GM19463 (cell line): ENCODE measurements at regions not wholly inside any gene's neighbourhood (a gene's known extent, or its start where the extent isn't known, plus 50 kb on each side); places are given as distances from the start of the nearest gene placed in this dataset.
A peak's percentile ranks its signal among the peaks of the same experiment; 100 is the strongest.
"Not testable (repeated sequence)": the region's sequence is repeated elsewhere in the genome, so short reads cannot be mapped to it uniquely, and the experiment has no call there.

Source experiments
- ATAC-seq: cut with Tn5 transposase; IDR thresholded peaks from one replicate; pipeline ENCODE4 v1.9.1; 2021; ENCODE audit warnings: mild to moderate bottlenecking, moderate library complexity; ENCODE audit not compliant: unreplicated experiment

- no peak for ATAC-seq
Observed at GRCh38 chr5:174816858-174817257, 92.5 kb downstream of the MSX2 start.

- ATAC-seq = no peak
Observed at GRCh38 chr5:174811438-174811837, 87.1 kb downstream of the MSX2 start.

GRCh38 chr5:174810796-174811195 is 86.4 kb downstream of the MSX2 start:
- no peak for ATAC-seq

GRCh38 chr5:174807471-174807870 is 83.1 kb downstream of the MSX2 start:
- ATAC-seq = no peak

GRCh38 chr5:174806729-174807128 is 82.3 kb downstream of the MSX2 start:
- ATAC-seq = no peak

GRCh38 chr5:174801798-174802197 is 77.4 kb downstream of the MSX2 start:
- ATAC-seq = no peak

- no peak for ATAC-seq
Observed at GRCh38 chr5:174800435-174800834, 76.1 kb downstream of the MSX2 start.

- ATAC-seq = no peak
Observed at GRCh38 chr5:174799121-174799520, 74.7 kb downstream of the MSX2 start.

- no peak for ATAC-seq
Observed at GRCh38 chr5:174798551-174798951, 74.2 kb downstream of the MSX2 start.

GRCh38 chr5:174796711-174797192 is 72.4 kb downstream of the MSX2 start:
- ATAC-seq = no peak

- no peak for ATAC-seq
Observed at GRCh38 chr5:174794931-174795672, 70.7 kb downstream of the MSX2 start.

- ATAC-seq = peak; percentile 82
Observed at GRCh38 chr5:174793684-174794328, 69.4 kb downstream of the MSX2 start.

- ATAC-seq = no peak
Observed at GRCh38 chr5:174793076-174793475, 68.7 kb downstream of the MSX2 start.

GRCh38 chr5:174792265-174792664 is 67.9 kb downstream of the MSX2 start:
- ATAC-seq = not testable (repeated sequence)

- ATAC-seq = no peak
Observed at GRCh38 chr5:174790906-174791305, 66.5 kb downstream of the MSX2 start.

GRCh38 chr5:174789596-174789995 is 65.2 kb downstream of the MSX2 start:
- ATAC-seq = no peak

GRCh38 chr5:174785120-174785680 is 60.8 kb downstream of the MSX2 start:
- no peak for ATAC-seq
